K562 (cell line): ENCODE measurements at regions not wholly inside any gene's neighbourhood (a gene's known extent, or its start where the extent isn't known, plus 50 kb on each side); places are given as distances from the start of the nearest gene placed in this dataset.

ENCODE experiments used
- ATAC-seq: fragments of 200-7000 bp; cut with Tn5 transposase; 3 replicates; pipeline ENCODE4 v1.9.1; 2020; ENCODE audit warnings: moderate library complexity
- BruUV-seq: library from RNA; stranded (reverse); fragments of 400-500 nt; replicated peaks from 2 replicates; lab custom pipeline; 2021; lab: Mats Ljungman, UMichigan
- CTCF ChIA-PET: fragments of 300-600 bp; formaldehyde crosslinking; extraction: SDS; loops from one replicate; lab custom pipeline; 2021; ENCODE audit warnings: low intra/inter-chr PET ratio; lab: Yijun Ruan, JAX
- POLR2A ChIA-PET: fragments of 300-600, 350-650 bp; sonication (Branson Sonifier 250); formaldehyde crosslinking; extraction: SDS; loops from one replicate; lab custom pipeline; 2021; ENCODE audit warnings: antibody characterized with exemption, inconsistent platforms; lab: Yijun Ruan, JAX
- DNase-seq, 4 experiments: peaks; one replicate each; pipeline versions ENCODE4 v3.0.0 to v3.0.0-alpha.2; 2011 to 2018; ENCODE audit warnings: low spot score in 3 of 4, mixed read lengths in 3 of 4; ENCODE audit errors: extremely low read depth in 1 of 4
- FAIRE-seq: peaks from 2 replicates; lab custom pipeline; 2011; peaks lifted over from hg19 to GRCh38; lab: Jason Lieb, UNC
- H2AFZ ChIP-seq: 2 replicates; pipeline ENCODE4 v1.6.0; 2011; ENCODE audit warnings: low read depth, low read length, control low read depth, inconsistent platforms
- H3K27ac ChIP-seq: fragments of 200-600 bp; 3 replicates; pipeline ENCODE4 v1.8.0; 2011; ENCODE audit warnings: low read depth, mild to moderate bottlenecking, control low read depth, inconsistent platforms, low read length, moderate library complexity, mixed read lengths; ENCODE audit errors: extremely low read depth
- H3K27me3 ChIP-seq, 2 experiments: fragments of 300-600 bp in 1 of 2; 2 replicates in 1 of 2; 3 replicates in 1 of 2; pipeline versions ENCODE4 v1.6.0 to v1.8.0; 2011; ENCODE audit warnings: inconsistent platforms in 2 of 2, low read length in 2 of 2, mild to moderate bottlenecking in 1 of 2, mixed read lengths in 1 of 2, moderate library complexity in 1 of 2; ENCODE audit not compliant: control insufficient read depth in 2 of 2, insufficient read depth in 2 of 2
- H3K36me3 ChIP-seq: fragments of 300-600 bp; 3 replicates; pipeline ENCODE4 v1.8.0; 2011; ENCODE audit warnings: mild to moderate bottlenecking, low read length, inconsistent platforms; ENCODE audit not compliant: control insufficient read depth, insufficient read depth
- H3K4me1 ChIP-seq, 2 experiments: fragments of 200-600 bp in 1 of 2; replicated peaks in 1 of 2; 2 replicates in 1 of 2; 3 replicates in 1 of 2; pipeline versions ENCODE4 v1.5.1 to v1.8.0; 2011; ENCODE audit warnings: inconsistent platforms in 2 of 2, low read length in 2 of 2, mild to moderate bottlenecking in 1 of 2, mixed read lengths in 1 of 2, moderate library complexity in 1 of 2; ENCODE audit not compliant: control insufficient read depth in 2 of 2, insufficient read depth in 2 of 2
- H3K4me2 ChIP-seq: 2 replicates; pipeline ENCODE4 v1.6.1; 2011; ENCODE audit warnings: low read length, control low read depth, inconsistent platforms, mixed read lengths; ENCODE audit not compliant: insufficient read depth
- H3K4me3 ChIP-seq: fragments of 200-600 bp; sonication (generic), shearing (Covaris generic); 2 replicates; pipeline ENCODE4 v1.5.1; 2016; ENCODE audit warnings: control low read depth, inconsistent platforms
- H3K79me2 ChIP-seq: fragments of 200-600 bp; 3 replicates; pipeline ENCODE4 v1.8.0; 2011; ENCODE audit warnings: low read length, inconsistent platforms; ENCODE audit not compliant: control insufficient read depth, insufficient read depth
- H3K9ac ChIP-seq, 2 experiments: 2 replicates each; pipeline versions ENCODE4 v1.6.0 to v1.6.1; 2011; ENCODE audit warnings: low read depth in 2 of 2, low read length in 2 of 2, control low read depth in 1 of 2, inconsistent platforms in 1 of 2, mild to moderate bottlenecking in 1 of 2, mixed read lengths in 1 of 2; ENCODE audit not compliant: insufficient read depth in 1 of 2
- H3K9me1 ChIP-seq: one replicate; pipeline ENCODE4 v1.6.0; 2011; ENCODE audit warnings: inconsistent platforms, mild to moderate bottlenecking, low read length, moderate library complexity; ENCODE audit not compliant: control insufficient read depth, insufficient read depth
- H3K9me3 ChIP-seq: replicated peaks from 2 replicates; pipeline ENCODE4 v1.5.1; 2011; ENCODE audit warnings: low read depth, low read length, inconsistent platforms; ENCODE audit not compliant: control insufficient read depth, insufficient read depth
- H4K20me1 ChIP-seq: replicated peaks from 2 replicates; pipeline ENCODE4 v1.6.1; 2011; ENCODE audit warnings: low read length, inconsistent platforms, mixed read lengths; ENCODE audit not compliant: control insufficient read depth, insufficient read depth
- CAMTA2 ChIP-seq: fragments of 250-450 bp; sonication (Bioruptor Pico); conservative IDR thresholded peaks from 2 replicates; pipeline ENCODE4 v1.5.1; 2022
- DIDO1 ChIP-seq: fragments of 450-650 bp; IDR thresholded peaks from 2 replicates; pipeline ENCODE4 v1.6.1; 2016; ENCODE audit warnings: low read depth, missing biosample characterization, missing genetic modification characterization
- ELF4 ChIP-seq: fragments of 450-650 bp; formaldehyde crosslinking; IDR thresholded peaks from 2 replicates; pipeline ENCODE4 v1.4.0; 2022; ENCODE audit warnings: missing genetic modification characterization
- EWSR1 ChIP-seq: fragments of 450-650 bp; IDR thresholded peaks from 2 replicates; pipeline ENCODE4 v1.6.1; 2018; ENCODE audit warnings: borderline replicate concordance, mild to moderate bottlenecking, low read depth, moderate library complexity; ENCODE audit not compliant: partially characterized antibody
- HDAC8 ChIP-seq: fragments of 450-650 bp; IDR thresholded peaks from 2 replicates; pipeline ENCODE4 v1.6.1; 2016; ENCODE audit warnings: mild to moderate bottlenecking, missing genetic modification characterization, moderate library complexity, missing compliant biosample characterization
- HEY1 ChIP-seq: fragments of 250-450 bp; sonication (Bioruptor Pico); IDR thresholded peaks from 2 replicates; pipeline ENCODE4 v1.5.0; 2020; ENCODE audit warnings: mild to moderate bottlenecking, moderate library complexity, borderline replicate concordance
- LARP7 ChIP-seq: fragments of 450-650 bp; IDR thresholded peaks from 2 replicates; pipeline ENCODE4 v1.6.1; 2016
- NEUROD1 ChIP-seq: fragments of 150-350 bp; IDR thresholded peaks from 2 replicates; pipeline ENCODE4 v1.6.1; 2014; ENCODE audit warnings: borderline replicate concordance, low read length, low read depth; ENCODE audit not compliant: partially characterized antibody
- NFE2 ChIP-seq: IDR thresholded peaks from 2 replicates; pipeline ENCODE4 v1.6.1; 2014; ENCODE audit warnings: antibody characterized with exemption, low read depth
- NFYB ChIP-seq: IDR thresholded peaks from 2 replicates; pipeline ENCODE4 v1.6.1; 2011; ENCODE audit warnings: mild to moderate bottlenecking, moderate library complexity; ENCODE audit not compliant: insufficient read length; ENCODE audit errors: extremely low read depth
- RBBP5 ChIP-seq: fragments of 200-600 bp; sonication (generic); IDR thresholded peaks from 2 replicates; pipeline ENCODE4 v1.6.1; 2012; ENCODE audit warnings: borderline replicate concordance, mild to moderate bottlenecking, low read length, control low read depth, inconsistent platforms; ENCODE audit not compliant: insufficient read depth, poor library complexity, severe bottlenecking
- RBM25 ChIP-seq: fragments of 200-400 bp; formaldehyde crosslinking; IDR thresholded peaks from 2 replicates; pipeline ENCODE4 v1.6.1; 2018; ENCODE audit warnings: low read length, low read depth, moderate library complexity; ENCODE audit not compliant: severe bottlenecking
- RNF2 ChIP-seq: sonication (generic); IDR thresholded peaks from 2 replicates; pipeline ENCODE4 v1.6.1; 2016
- SNAPC5 ChIP-seq: fragments of 250-450 bp; sonication (Bioruptor Pico); IDR thresholded peaks from 2 replicates; pipeline ENCODE4 v1.8.0; 2021; ENCODE audit warnings: moderate library complexity, mild to moderate bottlenecking, inconsistent platforms
- TCF3 ChIP-seq: sonication (generic); formaldehyde crosslinking; IDR thresholded peaks from 2 replicates; pipeline ENCODE4 v1.4.0; 2020; ENCODE audit warnings: mild to moderate bottlenecking, missing genetic modification reagents
- TCF7 ChIP-seq: sonication (generic); IDR thresholded peaks from 2 replicates; pipeline ENCODE4 v1.6.1; 2016; ENCODE audit warnings: antibody characterized with exemption, borderline replicate concordance
- ZNF124 ChIP-seq: sonication (generic); formaldehyde crosslinking; IDR thresholded peaks from 2 replicates; pipeline ENCODE4 v1.8.1; 2022; ENCODE audit warnings: missing genetic modification reagents
- ZNF655 ChIP-seq: fragments of 250-450 bp; sonication (Bioruptor Pico); IDR thresholded peaks from 2 replicates; pipeline ENCODE4 v1.5.0; 2021
- WGBS: fragments of 100-300 bp; shearing (Covaris generic); methylation state at CpG from one replicate; pipeline ENCODE4 v1.1.6; 2016; ENCODE audit warnings: low coverage, mixed read lengths; ENCODE audit not compliant: insufficient coverage; ENCODE audit errors: missing lambda C conversion rate; 5-methylcytosine and 5-hydroxymethylcytosine counted together
- in situ Hi-C: fragments of 300-500 bp; cut with MboI; formaldehyde crosslinking; loops from 4 replicates; pipeline ENCODE4 v1.15.0; 2018; ENCODE audit warnings: inconsistent platforms, mixed read lengths
- intact Hi-C: fragments of 100-400 bp; cut with micrococcal nuclease; formaldehyde crosslinking; loops from 2 replicates; pipeline ENCODE4 v1.14.2; 2022
- TF ChIP-seq, protein P1 (sequence below), 2 experiments: fragments of 450-650 bp in 1 of 2; sonication (generic) in 1 of 2; formaldehyde crosslinking; conservative IDR thresholded peaks; 2 replicates each; pipeline versions ENCODE4 v1.4.0 to v1.8.1; 2020 to 2022; ENCODE audit warnings: mild to moderate bottlenecking in 1 of 2, missing genetic modification reagents in 1 of 2

GRCh38 chr4:157908691-157909090, 264.1 kb downstream of the GASK1B start:
- H3K9me3 ChIP-seq = no peaks in the 10 kb centered on the region; the same call in 1 of the 2 replicates

More at GRCh38 chr4:157908691-157909090, 264.1 kb downstream of the GASK1B start:
- H3K27me3 ChIP-seq = no peaks in the 10 kb centered on the region
- no peaks in the 10 kb centered on the region for H4K20me1 ChIP-seq
- H3K9me1 ChIP-seq = no peaks in the 10 kb centered on the region
- DNase-seq = no peak
- intact Hi-C loops (no loop called here), in situ Hi-C loops (no loop called here)
- no peak for FAIRE-seq
- TF ChIP-seq TCF7 (no peak), HDAC8 (tag) (no peak), RNF2 (no peak), EWSR1 (no peak), ZNF655 (CRISPR knock-in tag) (no peak), NEUROD1 (no peak), ZNF124 (no peak), DIDO1 (tag) (no peak), TCF3 (CRISPR knock-in tag) (no peak), HEY1 (CRISPR knock-in tag) (no peak), ELF4 (CRISPR knock-in tag) (no peak), RBM25 (no peak), SNAPC5 (CRISPR knock-in tag) (no peak), LARP7 (no peak), RBBP5 (no peak), NFE2 (no peak), NFYB (no peak), CAMTA2 (CRISPR knock-in tag) (no peak)
- TF ChIP-seq, protein P1, sequence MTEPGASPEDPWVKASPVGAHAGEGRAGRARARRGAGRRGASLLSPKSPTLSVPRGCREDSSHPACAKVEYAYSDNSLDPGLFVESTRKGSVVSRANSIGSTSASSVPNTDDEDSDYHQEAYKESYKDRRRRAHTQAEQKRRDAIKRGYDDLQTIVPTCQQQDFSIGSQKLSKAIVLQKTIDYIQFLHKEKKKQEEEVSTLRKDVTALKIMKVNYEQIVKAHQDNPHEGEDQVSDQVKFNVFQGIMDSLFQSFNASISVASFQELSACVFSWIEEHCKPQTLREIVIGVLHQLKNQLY (CRISPR knock-in tag; conservative IDR thresholded peaks at IDR 0.05) = no peak
- H2AFZ ChIP-seq = no peak overlapping the region
- no peak overlapping the region for H3K9ac ChIP-seq
- 4% methylated on average over 2 of the region's 2 CpGs for WGBS
- H3K4me3 ChIP-seq = no peak overlapping the region
- no peaks in the 10 kb centered on the region for H3K36me3 ChIP-seq
- H3K79me2 ChIP-seq = no peaks in the 10 kb centered on the region
- no peaks in the 10 kb centered on the region for H3K4me1 ChIP-seq
- no peak overlapping the region for H3K27ac ChIP-seq
- no TSS peak for BruUV-seq
- POLR2A ChIA-PET = no interaction called here
- H3K4me2 ChIP-seq = no peak overlapping the region
- CTCF ChIA-PET = no interaction called here
- ATAC-seq = no peak
